ENCODE measurements at regions not wholly inside any gene's neighbourhood (a gene's known extent, or its start where the extent isn't known, plus 50 kb on each side); places are given as distances from the start of the nearest gene placed in this dataset.

- TF ChIP-seq EZH2 (IDR thresholded peaks at IDR 0.05) (no peak), POLR2AphosphoS5 (IDR thresholded peaks at IDR 0.05; ENCODE audit: borderline replicate concordance, low read depth, low read length) (no peak), FOXP2 (optimal IDR thresholded peaks at IDR 0.05; ENCODE audit: control extremely low read depth, extremely low read length, insufficient read depth) (no peak)
Measured at GRCh38 chr7:25716421-25716820, 435.6 kb upstream of the NFE2L3 start.

All from SK-N-MC (cell line).